IgD-negative memory B cell (primary cell): ENCODE measurements at regions not wholly inside any gene's neighbourhood (a gene's known extent, or its start where the extent isn't known, plus 50 kb on each side); places are given as distances from the start of the nearest gene placed in this dataset.
A peak's percentile ranks its signal among the peaks of the same experiment; 100 is the strongest.
"Not testable (repeated sequence)": the region's sequence is repeated elsewhere in the genome, so short reads cannot be mapped to it uniquely, and the experiment has no call there.

ENCODE experiments used
- H3K27ac Mint-ChIP-seq, 3 donors: one replicate each; pipeline ENCODE4 v1.8.0; 2020 to 2022; ENCODE audit warnings: mild to moderate bottlenecking in 3 of 3, mixed read lengths in 3 of 3, moderate library complexity in 1 of 3
- H3K27me3 Mint-ChIP-seq: one replicate; pipeline ENCODE4 v1.8.0; 2021; ENCODE audit warnings: mixed read lengths
- H3K36me3 Mint-ChIP-seq: one replicate; pipeline ENCODE4 v1.8.0; 2020; ENCODE audit warnings: mild to moderate bottlenecking, mixed read lengths
- H3K4me1 Mint-ChIP-seq, 3 donors: one replicate each; pipeline ENCODE4 v1.8.0; 2020 to 2022; ENCODE audit warnings: mixed read lengths in 3 of 3, mild to moderate bottlenecking in 1 of 3
- H3K4me3 Mint-ChIP-seq, 4 donors: one replicate each; pipeline ENCODE4 v1.8.0; 2020 to 2022; ENCODE audit warnings: mild to moderate bottlenecking in 4 of 4, mixed read lengths in 4 of 4, moderate library complexity in 3 of 4
- H3K9me3 Mint-ChIP-seq, 3 donors: one replicate each; pipeline ENCODE4 v1.8.0; 2020 to 2021; ENCODE audit warnings: mixed read lengths in 3 of 3, mild to moderate bottlenecking in 1 of 3

GRCh38 chr14:56000846-56001245 is 117.4 kb upstream of the PELI2 start:
- Mint-ChIP-seq H3K4me1 (peaks cover 0 to 16% (median 13%) of the 10 kb centered on the region in 3 donors), H3K36me3 (no peaks in the 10 kb centered on the region), H3K27me3 (peaks cover 20% of the 10 kb centered on the region), H3K9me3 (peaks cover 0 to 2% (median 0%) of the 10 kb centered on the region in 3 donors), H3K27ac (no peak overlapping the region), H3K4me3 (no peak overlapping the region)

GRCh38 chr14:56002342-56002741 is 115.9 kb upstream of the PELI2 start:
- peaks cover 0 to 18% (median 16%) of the 10 kb centered on the region in 3 donors for H3K4me1 Mint-ChIP-seq
- H3K27me3 Mint-ChIP-seq, result peaks cover 24% of the 10 kb centered on the region
- H3K36me3 Mint-ChIP-seq, result no peaks in the 10 kb centered on the region
- peaks cover 0 to 2% (median 0%) of the 10 kb centered on the region in 3 donors for H3K9me3 Mint-ChIP-seq
- no peak overlapping the region for H3K4me3 Mint-ChIP-seq
- H3K27ac Mint-ChIP-seq, result no peak overlapping the region

- peaks cover 0 to 2% (median 0%) of the 10 kb centered on the region in 3 donors for H3K9me3 Mint-ChIP-seq
- peaks cover 24% of the 10 kb centered on the region for H3K27me3 Mint-ChIP-seq
- H3K27ac Mint-ChIP-seq, result peak overlapping the region in 1 of 3 donors; percentile 66
- peak overlapping the region in 1 of 4 donors; percentile 27 for H3K4me3 Mint-ChIP-seq
- peaks cover 2 to 20% (median 18%) of the 10 kb centered on the region in 3 donors for H3K4me1 Mint-ChIP-seq
- no peaks in the 10 kb centered on the region for H3K36me3 Mint-ChIP-seq
Observed at GRCh38 chr14:56002876-56003625, 115.2 kb upstream of the PELI2 start.

GRCh38 chr14:56004323-56004722 is 113.9 kb upstream of the PELI2 start:
- Mint-ChIP-seq H3K4me1 (peaks cover 2 to 24% (median 23%) of the 10 kb centered on the region in 3 donors), H3K27ac (no peak overlapping the region), H3K9me3 (peaks cover 0 to 4% (median 0%) of the 10 kb centered on the region in 3 donors), H3K4me3 (peak overlapping the region in 1 of 4 donors; percentile 23), H3K27me3 (peaks cover 18% of the 10 kb centered on the region), H3K36me3 (no peaks in the 10 kb centered on the region)

- H3K27ac Mint-ChIP-seq, result peak overlapping the region in 2 of 3 donors; percentile 54 to 88
- H3K27me3 Mint-ChIP-seq, result peaks cover 18% of the 10 kb centered on the region
Observed at GRCh38 chr14:56004786-56005185, 113.4 kb upstream of the PELI2 start.

GRCh38 chr14:56005191-56006053 is 112.8 kb upstream of the PELI2 start:
- Mint-ChIP-seq H3K27ac (peak overlapping the region in 2 of 3 donors; percentile 68 to 88), H3K4me3 (peak overlapping the region; percentile 44 to 80 (median 67)), H3K4me1 (peaks cover 2 to 24% (median 23%) of the 10 kb centered on the region in 3 donors), H3K36me3 (no peaks in the 10 kb centered on the region), H3K27me3 (peaks cover 16% of the 10 kb centered on the region), H3K9me3 (peaks cover 0 to 4% (median 0%) of the 10 kb centered on the region in 3 donors)

More at GRCh38 chr14:56004786-56005185, 113.4 kb upstream of the PELI2 start:
- Mint-ChIP-seq H3K36me3 (no peaks in the 10 kb centered on the region), H3K9me3 (peaks cover 0 to 4% (median 0%) of the 10 kb centered on the region in 3 donors), H3K4me3 (peak overlapping the region; percentile 44 to 80 (median 67)), H3K4me1 (peaks cover 2 to 24% (median 23%) of the 10 kb centered on the region in 3 donors)

GRCh38 chr14:56007491-56007890 is 110.7 kb upstream of the PELI2 start:
- Mint-ChIP-seq H3K4me1 (peaks cover 2 to 24% (median 23%) of the 10 kb centered on the region in 3 donors), H3K27me3 (peaks cover 16% of the 10 kb centered on the region)
- H3K9me3 Mint-ChIP-seq, H3K4me3 Mint-ChIP-seq, H3K27ac Mint-ChIP-seq, H3K36me3 Mint-ChIP-seq: not testable (repeated sequence)

GRCh38 chr14:56008150-56008549 is 110.1 kb upstream of the PELI2 start:
- no peak overlapping the region for H3K27ac Mint-ChIP-seq
- H3K9me3 Mint-ChIP-seq, result peaks cover 0 to 2% (median 0%) of the 10 kb centered on the region in 3 donors
- peaks cover 16% of the 10 kb centered on the region for H3K27me3 Mint-ChIP-seq
- peaks cover 2 to 24% (median 23%) of the 10 kb centered on the region in 3 donors for H3K4me1 Mint-ChIP-seq
- H3K4me3 Mint-ChIP-seq, result no peak overlapping the region
- no peaks in the 10 kb centered on the region for H3K36me3 Mint-ChIP-seq

- not testable (repeated sequence) for H3K36me3 Mint-ChIP-seq, H3K27ac Mint-ChIP-seq, H3K9me3 Mint-ChIP-seq, H3K4me3 Mint-ChIP-seq
- peaks cover 2 to 24% (median 23%) of the 10 kb centered on the region in 3 donors for H3K4me1 Mint-ChIP-seq
- peaks cover 16% of the 10 kb centered on the region for H3K27me3 Mint-ChIP-seq
Observed at GRCh38 chr14:56008661-56009060, 109.5 kb upstream of the PELI2 start.

GRCh38 chr14:56023661-56024081 is 94.5 kb upstream of the PELI2 start:
- Mint-ChIP-seq H3K27me3 (peaks cover 5% of the 10 kb centered on the region), H3K4me1 (no peaks in the 10 kb centered on the region), H3K36me3 (peaks cover under 1% of the 10 kb centered on the region), H3K4me3 (no peak overlapping the region), H3K9me3 (peaks cover 0 to 5% (median 0%) of the 10 kb centered on the region in 3 donors), H3K27ac (no peak overlapping the region)

GRCh38 chr14:56025191-56025590 is 93.0 kb upstream of the PELI2 start:
- no peaks in the 10 kb centered on the region for H3K4me1 Mint-ChIP-seq
- H3K9me3 Mint-ChIP-seq, result peaks cover 0 to under 1% (median 0%) of the 10 kb centered on the region in 3 donors
- H3K4me3 Mint-ChIP-seq, result no peak overlapping the region
- peaks cover 4% of the 10 kb centered on the region for H3K27me3 Mint-ChIP-seq
- no peaks in the 10 kb centered on the region for H3K36me3 Mint-ChIP-seq
- H3K27ac Mint-ChIP-seq, result no peak overlapping the region

GRCh38 chr14:56026506-56026905 is 91.7 kb upstream of the PELI2 start:
- Mint-ChIP-seq H3K9me3 (no peaks in the 10 kb centered on the region), H3K4me3 (no peak overlapping the region), H3K36me3 (no peaks in the 10 kb centered on the region), H3K27ac (no peak overlapping the region), H3K27me3 (peaks cover 6% of the 10 kb centered on the region), H3K4me1 (no peaks in the 10 kb centered on the region)

GRCh38 chr14:56027421-56027820 is 90.8 kb upstream of the PELI2 start:
- Mint-ChIP-seq H3K27ac (no peak overlapping the region), H3K4me3 (no peak overlapping the region), H3K9me3 (no peaks in the 10 kb centered on the region), H3K4me1 (no peaks in the 10 kb centered on the region), H3K27me3 (peaks cover 6% of the 10 kb centered on the region), H3K36me3 (no peaks in the 10 kb centered on the region)

GRCh38 chr14:56027916-56028712 is 90.1 kb upstream of the PELI2 start:
- Mint-ChIP-seq H3K4me3 (no peak overlapping the region), H3K27ac (no peak overlapping the region), H3K4me1 (no peaks in the 10 kb centered on the region), H3K27me3 (peaks cover 6% of the 10 kb centered on the region), H3K36me3 (no peaks in the 10 kb centered on the region), H3K9me3 (no peaks in the 10 kb centered on the region)
